IMR-90 (cell line): ENCODE measurements at regions not wholly inside any gene's neighbourhood (a gene's known extent, or its start where the extent isn't known, plus 50 kb on each side); places are given as distances from the start of the nearest gene placed in this dataset.
A peak's percentile ranks its signal among the peaks of the same experiment; 100 is the strongest.

Experiments
- ATAC-seq: fragments of 200-7000 bp; cut with Tn5 transposase; 2 replicates; pipeline ENCODE4 v1.9.1; 2020; ENCODE audit warnings: low read depth, mild to moderate bottlenecking, moderate library complexity
- BruUV-seq: library from RNA; stranded (reverse); fragments of 400-500 nt; replicated peaks from 2 replicates; lab custom pipeline; 2021; lab: Mats Ljungman, UMichigan
- CTCF ChIA-PET: fragments of 300-600 bp; formaldehyde crosslinking; extraction: SDS; loops from one replicate; lab custom pipeline; 2021; ENCODE audit warnings: antibody characterized with exemption; lab: Yijun Ruan, JAX
- POLR2A ChIA-PET: fragments of 300-600 bp; sonication (Branson Sonifier 250); formaldehyde crosslinking; loops from one replicate; lab custom pipeline; 2022; ENCODE audit warnings: antibody characterized with exemption; ENCODE audit not compliant: unreplicated experiment; lab: Charles Lee
- DNase-seq: peaks from one replicate; pipeline ENCODE4 v3.0.0; 2013
- H2AFZ ChIP-seq: replicated peaks from 2 replicates; pipeline ENCODE3; 2013; ENCODE audit warnings: low read length, mild to moderate bottlenecking; ENCODE audit not compliant: poor library complexity
- H2AK5ac ChIP-seq: 2 replicates; pipeline ENCODE4 v1.6.1; 2013; ENCODE audit warnings: low read depth, low read length, inconsistent platforms
- H2AK9ac ChIP-seq: replicated peaks from 2 replicates; pipeline ENCODE3; 2013; ENCODE audit warnings: mild to moderate bottlenecking, low read depth, low read length, moderate library complexity; ENCODE audit not compliant: poor library complexity
- H2BK120ac ChIP-seq: 2 replicates; pipeline ENCODE4 v1.6.1; 2013; ENCODE audit warnings: low read depth, low read length, inconsistent platforms
- H2BK15ac ChIP-seq: 3 replicates; pipeline ENCODE4 v1.6.1; 2013; ENCODE audit warnings: low read depth, low read length, inconsistent platforms
- H2BK20ac ChIP-seq: 2 replicates; pipeline ENCODE4 v1.6.1; 2013; ENCODE audit warnings: low read depth, mild to moderate bottlenecking, inconsistent platforms, low read length, moderate library complexity
- H2BK5ac ChIP-seq: 2 replicates; pipeline ENCODE4 v1.6.1; 2013; ENCODE audit warnings: mild to moderate bottlenecking, low read depth, low read length, inconsistent platforms; ENCODE audit not compliant: poor library complexity, severe bottlenecking
- H3K14ac ChIP-seq: replicated peaks from 2 replicates; pipeline ENCODE4 v1.6.1; 2013; ENCODE audit warnings: low read depth, low read length, inconsistent platforms
- H3K18ac ChIP-seq: 2 replicates; pipeline ENCODE4 v1.6.1; 2013; ENCODE audit warnings: low read depth, low read length, control low read depth
- H3K23ac ChIP-seq: 2 replicates; pipeline ENCODE4 v1.6.1; 2013; ENCODE audit warnings: low read depth, low read length, inconsistent platforms
- H3K27ac ChIP-seq: 2 replicates; pipeline ENCODE4 v1.5.1; 2013; ENCODE audit warnings: mild to moderate bottlenecking, control low read depth, low read length; ENCODE audit not compliant: insufficient read depth
- H3K27me3 ChIP-seq: 2 replicates; pipeline ENCODE4 v1.6.1; 2013; ENCODE audit warnings: low read length; ENCODE audit not compliant: control insufficient read depth, insufficient read depth
- H3K36me3 ChIP-seq: 2 replicates; pipeline ENCODE4 v1.6.1; 2013; ENCODE audit warnings: low read length, mixed read lengths; ENCODE audit not compliant: control insufficient read depth, insufficient read depth
- H3K4ac ChIP-seq: 2 replicates; pipeline ENCODE4 v1.6.1; 2013; ENCODE audit warnings: low read depth, low read length, inconsistent platforms
- H3K4me1 ChIP-seq: 2 replicates; pipeline ENCODE4 v1.6.1; 2013; ENCODE audit warnings: low read length, mixed read lengths; ENCODE audit not compliant: control insufficient read depth, insufficient read depth
- H3K4me2 ChIP-seq: 2 replicates; pipeline ENCODE4 v1.6.1; 2013; ENCODE audit warnings: low read depth, mild to moderate bottlenecking, control low read depth, low read length, moderate library complexity
- H3K4me3 ChIP-seq: 2 replicates; pipeline ENCODE4 v1.5.1; 2013; ENCODE audit warnings: low read depth, mild to moderate bottlenecking, control low read depth, low read length, moderate library complexity; ENCODE audit not compliant: insufficient read depth
- H3K56ac ChIP-seq: 2 replicates; pipeline ENCODE4 v1.6.1; 2013; ENCODE audit warnings: low read length, inconsistent platforms; ENCODE audit not compliant: insufficient read depth; ENCODE audit errors: extremely low read depth
- H3K79me1 ChIP-seq, 2 experiments: 2 replicates each; pipeline ENCODE4 v1.6.1; 2013; ENCODE audit warnings: low read length in 2 of 2, inconsistent platforms in 1 of 2, low read depth in 1 of 2
- H3K9ac ChIP-seq: 2 replicates; pipeline ENCODE4 v1.6.1; 2013; ENCODE audit warnings: low read depth, low read length, control low read depth
- H3K9me1 ChIP-seq: 2 replicates; pipeline ENCODE4 v1.6.1; 2013; ENCODE audit warnings: low read length, inconsistent platforms; ENCODE audit not compliant: insufficient read depth
- H3K9me3 ChIP-seq: 2 replicates; pipeline ENCODE4 v1.6.1; 2013; ENCODE audit warnings: low read length; ENCODE audit not compliant: control insufficient read depth, insufficient read depth
- H4K20me1 ChIP-seq: 2 replicates; pipeline ENCODE4 v1.6.1; 2013; ENCODE audit warnings: low read length, inconsistent platforms; ENCODE audit not compliant: insufficient read depth
- H4K5ac ChIP-seq: 2 replicates; pipeline ENCODE4 v1.6.1; 2013; ENCODE audit warnings: mild to moderate bottlenecking, low read depth, low read length, control low read depth
- H4K8ac ChIP-seq, 2 experiments: 2 replicates each; pipeline ENCODE4 v1.6.1; 2013; ENCODE audit warnings: low read depth in 2 of 2, low read length in 2 of 2, control low read depth in 1 of 2, inconsistent platforms in 1 of 2
- H4K91ac ChIP-seq: 2 replicates; pipeline ENCODE4 v1.6.1; 2013; ENCODE audit warnings: low read depth, low read length, inconsistent platforms; ENCODE audit not compliant: insufficient read depth
- BHLHE40 ChIP-seq: fragments of 150-350 bp; IDR thresholded peaks from 2 replicates; pipeline ENCODE4 v1.6.1; 2016; ENCODE audit warnings: mild to moderate bottlenecking, low read depth, low read length
- CEBPB ChIP-seq: IDR thresholded peaks from 2 replicates; pipeline ENCODE4 v1.6.1; 2012; ENCODE audit warnings: low read depth, low read length, improper control_type of control experiment
- CHD1 ChIP-seq: IDR thresholded peaks from 2 replicates; pipeline ENCODE4 v1.6.1; 2012; ENCODE audit warnings: low read depth, low read length, improper control_type of control experiment
- FOS ChIP-seq: fragments of 150-350 bp; IDR thresholded peaks from 2 replicates; pipeline ENCODE4 v1.6.1; 2016; ENCODE audit warnings: low read depth, low read length
- MAFK ChIP-seq: IDR thresholded peaks from 2 replicates; pipeline ENCODE4 v1.6.1; 2012; ENCODE audit warnings: low read depth, low read length, improper control_type of control experiment
- MAZ ChIP-seq: IDR thresholded peaks from 2 replicates; pipeline ENCODE4 v1.6.1; 2012; ENCODE audit warnings: low read depth, mild to moderate bottlenecking, low read length, improper control_type of control experiment, moderate library complexity, borderline replicate concordance
- MXI1 ChIP-seq: IDR thresholded peaks from 2 replicates; pipeline ENCODE4 v1.6.1; 2012; ENCODE audit warnings: low read depth, mild to moderate bottlenecking, low read length, moderate library complexity, borderline replicate concordance
- NFE2L2 ChIP-seq: fragments of 150-350 bp; IDR thresholded peaks from 2 replicates; pipeline ENCODE4 v1.6.1; 2016; ENCODE audit warnings: low read depth, mild to moderate bottlenecking, low read length
- POLR2A ChIP-seq: IDR thresholded peaks from 2 replicates; pipeline ENCODE4 v1.6.1; 2012; ENCODE audit warnings: mild to moderate bottlenecking, low read depth, low read length
- RAD21 ChIP-seq: IDR thresholded peaks from 2 replicates; pipeline ENCODE4 v1.6.1; 2012; ENCODE audit warnings: low read length, improper control_type of control experiment
- RCOR1 ChIP-seq: IDR thresholded peaks from 2 replicates; pipeline ENCODE4 v1.6.1; 2012; ENCODE audit warnings: mild to moderate bottlenecking, low read length, improper control_type of control experiment; ENCODE audit not compliant: insufficient replicate concordance
- RFX5 ChIP-seq: IDR thresholded peaks from 2 replicates; pipeline ENCODE4 v1.8.0; 2012; ENCODE audit warnings: low read depth, mild to moderate bottlenecking, low read length, moderate library complexity
- SMC3 ChIP-seq: fragments of 150-350 bp; IDR thresholded peaks from 2 replicates; pipeline ENCODE4 v1.6.1; 2016; ENCODE audit warnings: low read depth, mild to moderate bottlenecking, antibody characterized with exemption, low read length, moderate library complexity
- WGBS, 2 experiments: methylation state at CpG; one replicate each; pipeline versions ENCODE4 v1.1.5 to v1.1.7; 2013; ENCODE audit warnings: missing lambda C conversion rate in 2 of 2; ENCODE audit not compliant: insufficient read length in 1 of 2; ENCODE audit errors: extremely low coverage in 2 of 2; 5-methylcytosine and 5-hydroxymethylcytosine counted together
- dilution Hi-C: fragments of 300-500 bp; cut with HindIII; formaldehyde crosslinking; loops from one replicate; pipeline ENCODE4 v1.14.3; 2018; ENCODE audit warnings: low sequenced_read_pairs; ENCODE audit not compliant: unreplicated experiment
- in situ Hi-C: fragments of 300-500 bp; cut with MboI; formaldehyde crosslinking; loops from 3 replicates; pipeline ENCODE4 v1.14.3; 2019; ENCODE audit warnings: low sequenced_read_pairs, inconsistent platforms, mixed read lengths
- intact Hi-C: fragments of 100-400 bp; cut with micrococcal nuclease; formaldehyde crosslinking; loops from 2 replicates; pipeline ENCODE4 v1.10.0; 2022
- TF ChIP-seq, protein P1 (sequence below): conservative IDR thresholded peaks from 2 replicates; pipeline ENCODE4 v1.5.1; 2012; ENCODE audit warnings: mild to moderate bottlenecking, low read depth, low read length, improper control_type of control experiment
- TF ChIP-seq, protein P2 (sequence below): fragments of 150-350 bp; IDR thresholded peaks from 2 replicates; pipeline ENCODE4 v1.6.1; 2017; ENCODE audit warnings: mild to moderate bottlenecking, antibody characterized with exemption, low read length, low read depth
- TF ChIP-seq, protein P3 (sequence below): fragments of 150-350 bp; IDR thresholded peaks from 2 replicates; pipeline ENCODE4 v1.6.1; 2016; ENCODE audit warnings: low read depth, mild to moderate bottlenecking, low read length, moderate library complexity, borderline replicate concordance

DNA sequence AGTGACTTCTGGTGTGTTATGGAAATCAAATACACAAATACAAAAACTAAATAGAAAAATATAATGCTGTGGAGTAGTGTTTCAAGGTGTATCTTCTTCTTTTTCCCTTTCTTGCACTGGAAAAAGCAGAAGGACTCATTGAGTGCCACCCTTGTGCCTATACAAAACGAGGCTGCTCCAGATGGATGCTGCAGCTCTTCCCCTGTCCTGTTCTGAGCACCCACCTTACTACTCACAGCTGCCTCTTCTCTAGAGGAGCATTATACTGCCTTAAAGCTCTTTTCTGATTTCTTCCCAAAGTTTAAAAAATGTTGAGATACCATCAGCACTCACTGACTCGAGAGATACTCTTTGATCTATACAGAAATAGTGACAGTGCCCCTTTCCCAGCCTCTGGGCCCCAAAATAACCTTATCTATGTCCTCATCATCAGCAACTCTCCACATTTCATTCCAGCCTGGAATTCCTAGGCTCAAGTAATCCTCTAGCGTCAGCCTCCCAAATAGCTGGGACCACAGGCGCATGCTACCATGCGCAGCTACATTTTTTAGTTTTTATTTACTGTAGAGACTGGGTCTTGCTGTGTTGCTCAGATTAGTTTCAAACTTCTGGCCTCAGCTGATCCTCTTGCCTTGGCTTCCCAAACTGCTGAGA lies 1356.1 kb upstream of the NRXN1 start:
- no peak overlapping the region for H3K56ac ChIP-seq
- H3K9me3 ChIP-seq, result no peaks in the 10 kb centered on the region
- no peak overlapping the region for H2AK5ac ChIP-seq
- peak overlapping the region; percentile 41; the same call in 1 of the 2 replicates for H3K18ac ChIP-seq
- peak overlapping the region; percentile 25; the same call in 1 of the 2 replicates for H2BK120ac ChIP-seq
- TF ChIP-seq BHLHE40, result no peak
- TF ChIP-seq CHD1, result no peak
- TF ChIP-seq, protein P1, sequence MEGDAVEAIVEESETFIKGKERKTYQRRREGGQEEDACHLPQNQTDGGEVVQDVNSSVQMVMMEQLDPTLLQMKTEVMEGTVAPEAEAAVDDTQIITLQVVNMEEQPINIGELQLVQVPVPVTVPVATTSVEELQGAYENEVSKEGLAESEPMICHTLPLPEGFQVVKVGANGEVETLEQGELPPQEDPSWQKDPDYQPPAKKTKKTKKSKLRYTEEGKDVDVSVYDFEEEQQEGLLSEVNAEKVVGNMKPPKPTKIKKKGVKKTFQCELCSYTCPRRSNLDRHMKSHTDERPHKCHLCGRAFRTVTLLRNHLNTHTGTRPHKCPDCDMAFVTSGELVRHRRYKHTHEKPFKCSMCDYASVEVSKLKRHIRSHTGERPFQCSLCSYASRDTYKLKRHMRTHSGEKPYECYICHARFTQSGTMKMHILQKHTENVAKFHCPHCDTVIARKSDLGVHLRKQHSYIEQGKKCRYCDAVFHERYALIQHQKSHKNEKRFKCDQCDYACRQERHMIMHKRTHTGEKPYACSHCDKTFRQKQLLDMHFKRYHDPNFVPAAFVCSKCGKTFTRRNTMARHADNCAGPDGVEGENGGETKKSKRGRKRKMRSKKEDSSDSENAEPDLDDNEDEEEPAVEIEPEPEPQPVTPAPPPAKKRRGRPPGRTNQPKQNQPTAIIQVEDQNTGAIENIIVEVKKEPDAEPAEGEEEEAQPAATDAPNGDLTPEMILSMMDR, result no peak
- TF ChIP-seq RCOR1, result no peak
- no peak for TF ChIP-seq CEBPB
- TF ChIP-seq POLR2A, result no peak
- no peak for TF ChIP-seq MXI1
- TF ChIP-seq, protein P2, sequence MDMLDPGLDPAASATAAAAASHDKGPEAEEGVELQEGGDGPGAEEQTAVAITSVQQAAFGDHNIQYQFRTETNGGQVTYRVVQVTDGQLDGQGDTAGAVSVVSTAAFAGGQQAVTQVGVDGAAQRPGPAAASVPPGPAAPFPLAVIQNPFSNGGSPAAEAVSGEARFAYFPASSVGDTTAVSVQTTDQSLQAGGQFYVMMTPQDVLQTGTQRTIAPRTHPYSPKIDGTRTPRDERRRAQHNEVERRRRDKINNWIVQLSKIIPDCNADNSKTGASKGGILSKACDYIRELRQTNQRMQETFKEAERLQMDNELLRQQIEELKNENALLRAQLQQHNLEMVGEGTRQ, result no peak
- TF ChIP-seq SMC3, result no peak
- TF ChIP-seq RFX5, result no peak
- TF ChIP-seq, protein P3, sequence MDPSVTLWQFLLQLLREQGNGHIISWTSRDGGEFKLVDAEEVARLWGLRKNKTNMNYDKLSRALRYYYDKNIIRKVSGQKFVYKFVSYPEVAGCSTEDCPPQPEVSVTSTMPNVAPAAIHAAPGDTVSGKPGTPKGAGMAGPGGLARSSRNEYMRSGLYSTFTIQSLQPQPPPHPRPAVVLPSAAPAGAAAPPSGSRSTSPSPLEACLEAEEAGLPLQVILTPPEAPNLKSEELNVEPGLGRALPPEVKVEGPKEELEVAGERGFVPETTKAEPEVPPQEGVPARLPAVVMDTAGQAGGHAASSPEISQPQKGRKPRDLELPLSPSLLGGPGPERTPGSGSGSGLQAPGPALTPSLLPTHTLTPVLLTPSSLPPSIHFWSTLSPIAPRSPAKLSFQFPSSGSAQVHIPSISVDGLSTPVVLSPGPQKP, result no peak
- no peak for TF ChIP-seq MAFK
- no peak for TF ChIP-seq FOS
- TF ChIP-seq MAZ, result no peak
- TF ChIP-seq NFE2L2, result no peak
- no peak for TF ChIP-seq RAD21
- H2BK5ac ChIP-seq, result no peak overlapping the region
- no TSS peak for BruUV-seq
- H3K27me3 ChIP-seq, result no peaks in the 10 kb centered on the region
- H4K91ac ChIP-seq, result no peak overlapping the region
- 33% methylated on average over 1 of the region's 5 CpGs; no CpG with 5 or more reads in 1 of the 2 experiments for WGBS, 2 experiments
- H3K79me1 ChIP-seq, result no peaks in the 10 kb centered on the region
- in situ Hi-C loops (no loop called here), dilution Hi-C loops (no loop called here), intact Hi-C loops (no loop called here)
- no peak overlapping the region; a peak in 1 of 4 replicates for H4K8ac ChIP-seq
- H3K9me1 ChIP-seq, result no peaks in the 10 kb centered on the region
- no peak overlapping the region for H2BK15ac ChIP-seq
- ChIA-PET CTCF (interaction anchor here (0.7 kb wide), 1 partner anchor 904 kb away, joined by 3 read pairs; no protein-coding TSS in a partner anchor), POLR2A (no interaction called here)
- no peak overlapping the region for H3K27ac ChIP-seq
- ATAC-seq (no peak), DNase-seq (no peak)
- H3K4me3 ChIP-seq, result no peak overlapping the region
- peaks cover 1% of the 10 kb centered on the region; the same call in 1 of the 2 replicates for H3K4me1 ChIP-seq
- no peak overlapping the region for H2BK20ac ChIP-seq
- no peak overlapping the region for H3K4ac ChIP-seq
- no peak overlapping the region for H3K23ac ChIP-seq
- H2AK9ac ChIP-seq, result no peak overlapping the region
- H4K5ac ChIP-seq, result 0 out of 2 replicates have a peak overlapping the region, but pooled peaks have one; percentile 59
- no peak overlapping the region for H3K9ac ChIP-seq
- no peak overlapping the region for H3K4me2 ChIP-seq
- H3K36me3 ChIP-seq, result no peaks in the 10 kb centered on the region
- no peaks in the 10 kb centered on the region for H4K20me1 ChIP-seq
- no peak overlapping the region for H2AFZ ChIP-seq
- no peak overlapping the region for H3K14ac ChIP-seq
